Glutamatergic neuron (in vitro differentiated cells): ENCODE measurements at regions not wholly inside any gene's neighbourhood (a gene's known extent, or its start where the extent isn't known, plus 50 kb on each side); places are given as distances from the start of the nearest gene placed in this dataset.

Experiments
- DNase-seq: peaks from one replicate; pipeline ENCODE4 v3.0.0; 2022
- H3K27ac Mint-ChIP-seq: one replicate; pipeline ENCODE4 v1.8.0; 2020; ENCODE audit warnings: mild to moderate bottlenecking, mixed read lengths, inconsistent platforms; ENCODE audit not compliant: unreplicated experiment
- H3K27me3 Mint-ChIP-seq: one replicate; pipeline ENCODE4 v1.8.0; 2020; ENCODE audit warnings: mild to moderate bottlenecking, moderate library complexity, mixed read lengths, inconsistent platforms; ENCODE audit not compliant: unreplicated experiment
- H3K36me3 Mint-ChIP-seq: one replicate; pipeline ENCODE4 v1.8.0; 2020; ENCODE audit warnings: mild to moderate bottlenecking, mixed read lengths, inconsistent platforms; ENCODE audit not compliant: unreplicated experiment
- H3K4me1 Mint-ChIP-seq: one replicate; pipeline ENCODE4 v1.8.0; 2020; ENCODE audit warnings: mild to moderate bottlenecking, low read depth, mixed read lengths, inconsistent platforms; ENCODE audit not compliant: unreplicated experiment
- H3K4me3 Mint-ChIP-seq: one replicate; pipeline ENCODE4 v1.8.0; 2020; ENCODE audit warnings: mild to moderate bottlenecking, mixed read lengths, inconsistent platforms; ENCODE audit not compliant: unreplicated experiment
- H3K9me3 Mint-ChIP-seq: one replicate; pipeline ENCODE4 v1.8.0; 2020; ENCODE audit warnings: mild to moderate bottlenecking, moderate library complexity, mixed read lengths, inconsistent platforms; ENCODE audit not compliant: unreplicated experiment
- TF ChIP-seq, protein P1 (sequence below): fragments of 200-600 bp; sonication (generic); IDR thresholded peaks from one replicate; pipeline ENCODE4 v1.5.0; 2021; ENCODE audit not compliant: partially characterized antibody, unreplicated experiment

DNA sequence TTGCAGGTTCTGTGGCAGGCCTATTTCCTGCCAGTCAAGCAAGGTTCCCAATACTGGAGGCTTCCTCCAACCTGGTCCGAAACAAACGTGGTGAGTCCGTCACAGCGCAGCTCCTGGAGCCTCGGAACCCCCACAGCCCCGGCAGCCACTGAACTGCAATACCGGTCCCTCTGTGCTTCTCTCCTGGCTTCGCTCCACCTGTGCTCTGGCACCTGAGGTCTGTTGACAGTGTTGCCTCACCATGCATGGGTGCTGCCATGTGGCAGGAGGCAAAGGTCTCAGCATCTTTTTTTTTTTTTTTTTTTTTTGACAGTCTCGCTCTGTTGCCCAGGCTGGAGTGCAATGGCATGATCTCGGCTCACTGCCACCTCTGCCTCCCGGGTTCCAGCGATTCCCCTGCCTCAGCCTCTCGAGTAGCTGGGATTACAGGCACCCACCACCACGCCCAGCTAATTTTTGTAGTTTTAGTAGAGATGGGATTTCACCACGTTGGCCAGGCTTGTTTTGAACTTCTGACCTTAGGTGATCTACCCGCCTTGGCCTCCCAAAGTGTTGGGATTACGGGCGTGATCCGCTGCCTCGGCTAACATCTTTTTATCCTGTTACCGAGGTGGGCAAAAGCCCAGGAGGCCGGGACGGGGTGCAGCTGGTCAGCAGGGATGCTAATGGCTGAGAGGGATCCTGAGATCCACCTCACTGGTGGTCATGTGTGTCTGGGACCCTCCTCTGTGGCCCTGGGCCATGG is 57.1 kb upstream of the RNU6ATAC start:
- Mint-ChIP-seq H3K27me3 (peaks cover 1% of the 10 kb centered on the region), H3K9me3 (peaks cover 2% of the 10 kb centered on the region), H3K27ac (no peak overlapping the region), H3K4me3 (no peak overlapping the region), H3K4me1 (peaks cover 14% of the 10 kb centered on the region), H3K36me3 (no peaks in the 10 kb centered on the region)
- TF ChIP-seq, protein P1, sequence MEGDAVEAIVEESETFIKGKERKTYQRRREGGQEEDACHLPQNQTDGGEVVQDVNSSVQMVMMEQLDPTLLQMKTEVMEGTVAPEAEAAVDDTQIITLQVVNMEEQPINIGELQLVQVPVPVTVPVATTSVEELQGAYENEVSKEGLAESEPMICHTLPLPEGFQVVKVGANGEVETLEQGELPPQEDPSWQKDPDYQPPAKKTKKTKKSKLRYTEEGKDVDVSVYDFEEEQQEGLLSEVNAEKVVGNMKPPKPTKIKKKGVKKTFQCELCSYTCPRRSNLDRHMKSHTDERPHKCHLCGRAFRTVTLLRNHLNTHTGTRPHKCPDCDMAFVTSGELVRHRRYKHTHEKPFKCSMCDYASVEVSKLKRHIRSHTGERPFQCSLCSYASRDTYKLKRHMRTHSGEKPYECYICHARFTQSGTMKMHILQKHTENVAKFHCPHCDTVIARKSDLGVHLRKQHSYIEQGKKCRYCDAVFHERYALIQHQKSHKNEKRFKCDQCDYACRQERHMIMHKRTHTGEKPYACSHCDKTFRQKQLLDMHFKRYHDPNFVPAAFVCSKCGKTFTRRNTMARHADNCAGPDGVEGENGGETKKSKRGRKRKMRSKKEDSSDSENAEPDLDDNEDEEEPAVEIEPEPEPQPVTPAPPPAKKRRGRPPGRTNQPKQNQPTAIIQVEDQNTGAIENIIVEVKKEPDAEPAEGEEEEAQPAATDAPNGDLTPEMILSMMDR = no peak
- peak; percentile 5 for DNase-seq

DNA sequence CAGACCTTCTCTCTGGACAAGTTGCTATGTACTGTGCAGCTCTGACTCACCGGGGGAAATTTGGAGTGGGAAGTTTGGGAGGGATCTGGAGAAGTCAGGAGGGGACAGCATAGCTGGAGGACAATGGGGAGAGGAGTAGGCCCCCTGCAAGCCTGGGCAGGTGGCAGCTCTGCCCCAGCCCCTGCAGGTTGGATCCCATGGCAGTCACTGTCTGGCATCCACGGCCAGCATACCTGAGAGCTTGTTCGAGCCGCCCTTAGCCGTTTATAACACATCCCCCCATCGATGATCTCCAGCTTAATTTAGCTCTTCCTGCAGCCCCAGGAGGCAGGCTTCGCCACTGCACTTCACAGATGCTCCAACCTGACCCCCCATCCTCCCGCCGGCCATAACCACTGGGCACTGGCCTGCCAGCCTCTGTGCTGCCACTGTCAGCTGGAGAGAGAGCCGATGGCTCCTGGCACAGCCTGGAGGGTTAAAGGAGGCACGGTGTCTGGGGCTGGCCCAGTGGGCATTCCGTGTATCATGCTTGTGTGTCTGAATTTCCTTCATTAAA is 57.7 kb upstream of the RNU6ATAC start:
- DNase-seq = peak; percentile 15
- no peak overlapping the region for H3K27ac Mint-ChIP-seq
- H3K27me3 Mint-ChIP-seq = peaks cover 1% of the 10 kb centered on the region
- no peaks in the 10 kb centered on the region for H3K36me3 Mint-ChIP-seq
- no peak overlapping the region for H3K4me3 Mint-ChIP-seq
- peaks cover 15% of the 10 kb centered on the region for H3K4me1 Mint-ChIP-seq
- peaks cover 2% of the 10 kb centered on the region for H3K9me3 Mint-ChIP-seq
- TF ChIP-seq, protein P1 = no peak

GRCh38 chr9:134223091-134223490 is 58.7 kb upstream of the RNU6ATAC start:
- DNase-seq = no peak
- peaks cover 13% of the 10 kb centered on the region for H3K4me1 Mint-ChIP-seq

DNA sequence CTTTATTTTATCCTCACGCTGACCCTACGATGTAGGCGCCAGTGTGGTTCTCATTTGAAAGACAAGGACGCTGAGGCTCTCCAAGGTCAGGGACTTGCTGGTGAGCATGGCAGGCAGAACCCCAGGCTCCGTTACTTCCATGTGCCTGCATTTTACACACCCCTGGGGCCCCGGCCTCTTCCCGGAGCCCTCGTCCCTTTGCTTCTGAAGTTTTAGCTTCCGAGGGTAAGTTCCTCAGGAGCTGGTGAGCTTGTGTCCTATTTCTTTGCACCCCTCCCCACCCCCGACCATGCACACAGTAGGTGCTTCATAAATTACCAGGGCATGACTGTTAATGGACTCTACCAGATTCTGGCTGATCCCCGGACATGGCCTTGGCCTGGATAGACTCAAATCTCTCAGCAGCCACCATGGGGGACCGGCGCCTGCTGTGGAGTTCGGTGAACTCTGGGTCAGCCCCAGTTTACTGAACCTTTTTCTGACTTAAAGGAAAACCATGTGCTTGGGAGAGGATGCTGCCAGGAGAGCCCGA is 59.3 kb upstream of the RNU6ATAC start:
- TF ChIP-seq, protein P1 = no peak
- Mint-ChIP-seq H3K4me3 (no peak overlapping the region), H3K9me3 (peaks cover 2% of the 10 kb centered on the region), H3K36me3 (no peaks in the 10 kb centered on the region), H3K27ac (no peak overlapping the region), H3K4me1 (peaks cover 13% of the 10 kb centered on the region), H3K27me3 (peaks cover 1% of the 10 kb centered on the region)
- DNase-seq = peak; percentile 8

More at GRCh38 chr9:134223091-134223490, 58.7 kb upstream of the RNU6ATAC start:
- Mint-ChIP-seq H3K4me3 (no peak overlapping the region), H3K27me3 (peaks cover 1% of the 10 kb centered on the region), H3K9me3 (peaks cover 2% of the 10 kb centered on the region), H3K27ac (no peak overlapping the region), H3K36me3 (no peaks in the 10 kb centered on the region)
- TF ChIP-seq, protein P1 = no peak

DNA sequence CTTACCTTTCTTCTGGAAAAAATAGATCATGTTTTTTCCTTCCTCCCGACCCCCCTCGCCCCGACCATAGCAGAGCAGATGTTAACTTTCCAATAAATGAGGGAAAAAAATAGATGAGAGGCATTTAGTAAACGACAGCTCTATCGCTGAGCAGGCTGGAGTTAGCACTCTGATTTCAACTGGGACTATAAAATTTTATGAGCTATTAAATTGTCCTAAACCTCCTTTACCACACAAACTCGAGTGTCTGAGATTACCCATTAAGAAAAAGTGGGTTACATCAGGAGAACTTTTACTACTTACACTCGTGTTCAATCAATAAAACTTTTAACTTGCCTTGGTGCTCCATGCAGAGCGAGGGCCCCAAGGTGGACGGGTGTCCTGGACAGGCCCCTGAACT is 59.8 kb upstream of the RNU6ATAC start:
- Mint-ChIP-seq H3K27me3 (peaks cover 1% of the 10 kb centered on the region), H3K9me3 (peaks cover 2% of the 10 kb centered on the region), H3K27ac (no peak overlapping the region), H3K36me3 (no peaks in the 10 kb centered on the region), H3K4me1 (peaks cover 13% of the 10 kb centered on the region), H3K4me3 (no peak overlapping the region)
- TF ChIP-seq, protein P1 = no peak
- no peak for DNase-seq
